SK-N-MC (cell line): ENCODE measurements at regions not wholly inside any gene's neighbourhood (a gene's known extent, or its start where the extent isn't known, plus 50 kb on each side); places are given as distances from the start of the nearest gene placed in this dataset.
"Not testable (repeated sequence)": the region's sequence is repeated elsewhere in the genome, so short reads cannot be mapped to it uniquely, and the experiment has no call there.

Experiments used
- DNase-seq: peaks from one replicate; pipeline ENCODE4 v3.0.0-alpha.2; 2011; ENCODE audit warnings: low read depth, low spot score
- H3K27ac ChIP-seq: fragments of 200-600 bp; sonication (generic); 2 replicates; pipeline ENCODE4 v1.5.1; 2016; ENCODE audit warnings: mixed run types
- H3K36me3 ChIP-seq: fragments of 200-600 bp; sonication (generic); 2 replicates; pipeline ENCODE4 v1.6.1; 2017; ENCODE audit warnings: antibody characterized with exemption, low read length, mixed read lengths; ENCODE audit not compliant: insufficient read depth
- H3K4me3 ChIP-seq: fragments of 200-600 bp; sonication (generic); 2 replicates; pipeline ENCODE4 v1.5.1; 2016
- H3K9ac ChIP-seq: fragments of 200-600 bp; sonication (generic); 2 replicates; pipeline ENCODE4 v1.8.0; 2017; ENCODE audit warnings: mixed run types, mixed read lengths; ENCODE audit not compliant: insufficient read length
- H3K9me3 ChIP-seq: fragments of 200-600 bp; sonication (generic); 2 replicates; pipeline ENCODE4 v1.6.1; 2017; ENCODE audit warnings: low read depth, mild to moderate bottlenecking, antibody characterized with exemption, low read length, moderate library complexity, mixed read lengths
- EZH2 ChIP-seq: fragments of 200-600 bp; sonication (generic); IDR thresholded peaks from one replicate; pipeline ENCODE4 v1.6.1; 2017; ENCODE audit warnings: antibody characterized with exemption
- FOXP2 ChIP-seq: optimal IDR thresholded peaks from 2 replicates; pipeline ENCODE3; 2011; ENCODE audit warnings: mild to moderate bottlenecking, moderate library complexity; ENCODE audit not compliant: insufficient read depth; ENCODE audit errors: extremely low read length, control extremely low read depth
- POLR2AphosphoS5 ChIP-seq: IDR thresholded peaks from 2 replicates; pipeline ENCODE4 v1.6.1; 2012; ENCODE audit warnings: mild to moderate bottlenecking, low read depth, low read length, borderline replicate concordance

GRCh38 chr2:111517050-111517720 lies 366.8 kb downstream of the ANAPC1 start:
- not testable (repeated sequence) for H3K27ac ChIP-seq, H3K9ac ChIP-seq, H3K9me3 ChIP-seq, DNase-seq, H3K4me3 ChIP-seq, H3K36me3 ChIP-seq

- H3K9me3 ChIP-seq, H3K27ac ChIP-seq, H3K4me3 ChIP-seq, H3K36me3 ChIP-seq, DNase-seq, H3K9ac ChIP-seq: not testable (repeated sequence)
Measured at GRCh38 chr2:111517721-111518053, 366.3 kb downstream of the ANAPC1 start.

GRCh38 chr2:111519071-111519470 lies 364.9 kb downstream of the ANAPC1 start:
- H3K4me3 ChIP-seq, result no peak overlapping the region
- DNase-seq, result no peak
- H3K36me3 ChIP-seq, result no peaks in the 10 kb centered on the region
- H3K9me3 ChIP-seq, result no peaks in the 10 kb centered on the region
- H3K9ac ChIP-seq, result no peak overlapping the region
- no peak overlapping the region for H3K27ac ChIP-seq
- TF ChIP-seq POLR2AphosphoS5 (no peak), EZH2 (no peak), FOXP2 (no peak)

DNA sequence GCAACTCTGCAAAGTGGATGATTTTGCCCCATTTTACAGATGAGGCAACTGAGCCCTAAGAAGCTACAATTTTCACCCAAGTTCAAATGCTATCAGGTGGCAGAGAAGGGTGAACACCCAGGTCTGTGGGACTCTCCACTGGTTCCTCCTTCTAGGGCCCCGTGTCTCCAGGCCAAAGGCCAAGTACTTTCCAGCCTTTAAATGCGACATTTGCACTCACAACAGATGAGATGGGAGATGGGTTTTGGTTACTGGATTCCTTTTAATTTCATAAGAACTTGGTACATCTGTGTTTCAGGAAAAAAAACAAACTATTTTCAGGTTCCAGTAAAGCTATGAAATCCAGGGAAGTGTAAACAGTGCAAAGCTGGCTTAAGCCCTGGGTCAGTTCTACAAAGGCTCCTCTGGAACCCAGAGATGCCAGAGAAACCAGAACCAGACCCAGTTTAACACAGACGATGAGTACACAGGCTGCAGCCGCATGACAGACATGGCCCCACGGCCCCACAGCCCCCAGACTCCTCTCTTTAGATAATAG lies 361.7 kb downstream of the ANAPC1 start:
- Histone ChIP-seq H3K4me3 (no peak overlapping the region), H3K9me3 (no peaks in the 10 kb centered on the region), H3K9ac (no peak overlapping the region), H3K27ac (no peak overlapping the region), H3K36me3 (no peaks in the 10 kb centered on the region)
- TF ChIP-seq POLR2AphosphoS5 (no peak), EZH2 (no peak), FOXP2 (no peak)
- DNase-seq, result no peak

- TF ChIP-seq EZH2 (no peak), FOXP2 (no peak), POLR2AphosphoS5 (no peak)
Measured at GRCh38 chr2:111523009-111523408, 361.0 kb downstream of the ANAPC1 start.

DNA sequence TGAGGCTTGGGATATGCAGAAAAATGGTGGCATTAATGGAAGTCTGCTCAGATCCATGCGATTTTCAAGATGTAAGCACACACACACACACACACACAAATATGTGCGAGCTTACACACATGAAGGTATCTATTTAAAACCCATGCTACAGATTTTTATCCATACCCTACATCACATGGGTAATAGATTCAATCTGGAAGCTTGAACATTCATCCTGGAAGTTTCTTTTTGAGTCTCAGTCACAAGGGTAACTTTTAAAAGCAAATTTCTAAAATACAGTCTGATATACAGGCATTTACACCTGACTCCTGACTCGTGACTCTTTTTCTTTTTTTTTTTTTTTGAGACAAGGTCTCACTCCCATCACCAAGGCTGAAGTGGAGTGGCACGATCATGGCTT lies 359.0 kb downstream of the ANAPC1 start:
- not testable (repeated sequence) for H3K4me3 ChIP-seq, H3K36me3 ChIP-seq, H3K9me3 ChIP-seq, DNase-seq, H3K27ac ChIP-seq, H3K9ac ChIP-seq

More at GRCh38 chr2:111523009-111523408, 361.0 kb downstream of the ANAPC1 start:
- Histone ChIP-seq H3K36me3 (no peaks in the 10 kb centered on the region), H3K27ac (no peak overlapping the region), H3K9me3 (no peaks in the 10 kb centered on the region), H3K9ac (no peak overlapping the region), H3K4me3 (no peak overlapping the region)
- DNase-seq, result no peak

DNA sequence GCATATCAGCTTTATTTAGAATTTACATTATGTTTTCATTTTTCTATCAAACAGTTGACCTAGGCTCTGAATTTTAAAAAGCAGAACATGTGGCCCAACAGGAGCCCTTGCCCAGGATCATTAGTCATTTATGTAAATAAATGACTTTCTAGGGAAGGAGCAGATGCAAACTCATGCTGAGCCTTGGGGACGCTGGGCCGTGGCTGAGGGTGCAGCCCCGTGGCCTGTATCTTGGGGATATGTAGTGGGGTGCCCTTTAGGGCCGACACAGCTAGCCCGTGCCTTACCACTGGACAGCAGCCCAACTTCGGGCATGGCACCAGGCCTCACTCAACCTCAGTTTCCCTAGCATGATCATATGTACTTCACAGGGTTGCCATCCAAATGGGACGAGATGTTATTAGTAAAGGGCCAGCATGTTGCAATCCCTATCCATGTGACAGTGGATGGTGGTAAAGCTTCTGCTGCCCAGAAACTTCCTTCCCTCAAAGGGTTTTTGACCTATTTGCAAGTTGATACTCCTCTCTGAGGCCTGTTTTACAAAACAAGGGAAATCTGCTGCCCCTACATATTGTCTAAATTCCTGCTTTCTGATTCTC lies 357.9 kb downstream of the ANAPC1 start:
- H3K9me3 ChIP-seq, H3K27ac ChIP-seq, H3K36me3 ChIP-seq, H3K4me3 ChIP-seq, DNase-seq, H3K9ac ChIP-seq: not testable (repeated sequence)

DNA sequence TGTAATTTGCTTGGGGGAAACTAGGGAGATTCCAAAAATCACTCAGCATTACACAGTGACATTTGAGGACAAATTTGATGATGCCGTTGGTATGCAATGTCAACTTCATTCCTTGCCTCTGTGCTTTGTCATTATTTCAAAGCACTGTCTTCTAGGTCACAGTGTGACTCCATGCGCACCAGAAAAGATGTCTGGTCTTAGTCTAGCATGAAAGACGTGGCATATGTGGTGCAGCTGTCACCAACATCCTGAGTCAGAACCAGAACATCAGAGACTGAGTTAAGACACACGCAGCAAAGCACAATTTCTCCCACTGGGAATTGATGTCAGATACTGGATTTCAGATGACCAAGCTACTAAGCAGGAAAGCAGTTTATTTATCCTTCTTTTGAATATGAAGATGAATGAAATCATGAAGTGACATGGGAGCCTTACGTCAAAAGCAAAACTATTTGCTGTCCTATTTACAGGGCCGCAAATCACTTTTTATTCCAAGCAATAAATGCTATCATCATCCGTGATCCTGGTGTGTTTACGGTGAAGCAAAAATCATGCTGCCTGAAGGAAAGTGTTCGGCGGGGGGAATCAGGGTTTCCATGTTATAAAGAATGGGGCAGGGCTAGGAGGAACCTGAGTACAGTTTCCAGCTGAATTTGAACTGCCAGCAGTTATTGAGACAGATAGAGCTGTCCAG lies 356.1 kb downstream of the ANAPC1 start:
- H3K27ac ChIP-seq, DNase-seq, H3K9me3 ChIP-seq, H3K9ac ChIP-seq, H3K36me3 ChIP-seq, H3K4me3 ChIP-seq: not testable (repeated sequence)

DNA sequence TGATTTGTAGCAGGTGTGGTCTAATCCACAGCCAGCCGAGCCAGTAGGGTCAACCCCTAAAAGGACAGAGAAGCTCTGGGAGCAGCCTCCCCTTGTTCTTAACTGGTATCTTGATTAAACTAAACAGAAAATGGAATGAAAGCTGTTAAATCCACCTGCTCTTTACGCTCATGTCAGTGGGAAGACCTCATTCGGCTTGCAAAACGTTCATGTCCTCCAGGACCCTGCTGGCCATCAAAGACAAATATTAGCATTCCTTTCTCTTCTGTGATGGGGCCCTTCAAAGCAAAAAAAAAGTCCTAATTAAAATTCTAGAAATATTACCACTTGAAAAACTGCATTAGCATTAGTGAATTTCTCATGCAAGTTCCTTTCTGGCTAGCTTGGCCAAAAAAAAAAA lies 355.0 kb downstream of the ANAPC1 start:
- not testable (repeated sequence) for H3K9me3 ChIP-seq, H3K9ac ChIP-seq, DNase-seq, H3K36me3 ChIP-seq, H3K27ac ChIP-seq, H3K4me3 ChIP-seq

- DNase-seq, H3K36me3 ChIP-seq, H3K9me3 ChIP-seq, H3K4me3 ChIP-seq, H3K27ac ChIP-seq, H3K9ac ChIP-seq: not testable (repeated sequence)
Measured at GRCh38 chr2:111530239-111530965, 353.6 kb downstream of the ANAPC1 start.

DNA sequence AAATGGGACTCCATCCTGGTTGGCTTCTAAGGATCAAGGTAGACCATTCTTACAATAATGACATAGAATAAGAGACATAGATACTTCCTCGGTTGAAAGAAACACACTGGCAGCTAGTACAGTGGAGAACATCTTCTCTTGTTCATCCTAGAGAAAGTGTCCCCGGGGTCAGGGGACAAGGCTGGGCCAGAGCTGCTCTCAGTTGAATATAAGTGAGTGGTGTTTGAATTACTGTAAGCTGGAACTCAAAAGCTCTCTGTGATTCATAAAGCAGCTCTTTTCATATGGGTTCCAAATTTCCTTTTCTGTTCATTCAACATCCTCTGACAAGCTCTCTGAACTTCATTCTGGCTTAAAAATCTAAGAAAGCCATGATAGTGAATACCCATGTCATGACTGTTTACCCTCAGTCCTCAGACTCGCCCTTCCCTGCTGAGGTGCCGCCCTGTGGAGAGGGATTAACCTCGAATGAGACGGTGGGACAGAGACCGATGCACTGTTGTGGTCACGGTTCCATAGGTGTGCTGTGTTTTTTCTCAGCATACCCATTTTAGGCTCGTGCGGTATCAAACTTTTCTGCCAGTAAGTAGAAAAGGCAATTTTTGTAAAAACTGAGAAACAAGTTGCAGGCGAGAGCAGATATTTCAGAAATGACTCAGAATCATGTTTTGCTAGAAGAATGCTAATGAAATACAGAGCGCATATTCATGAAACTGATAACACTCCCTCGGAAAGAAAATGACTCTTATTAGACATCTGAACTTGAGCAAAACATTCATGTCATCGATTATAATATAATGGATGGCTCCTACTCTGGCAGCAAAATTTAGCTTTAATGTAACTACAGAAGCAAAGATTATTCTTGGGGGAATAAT lies 351.1 kb downstream of the ANAPC1 start:
- not testable (repeated sequence) for H3K27ac ChIP-seq, H3K9ac ChIP-seq, H3K36me3 ChIP-seq, DNase-seq, H3K4me3 ChIP-seq, H3K9me3 ChIP-seq

GRCh38 chr2:111533557-111534247 lies 350.3 kb downstream of the ANAPC1 start:
- H3K27ac ChIP-seq, H3K9ac ChIP-seq, H3K4me3 ChIP-seq, H3K9me3 ChIP-seq, DNase-seq, H3K36me3 ChIP-seq: not testable (repeated sequence)
